Mesodermal cell (in vitro differentiated cells): ENCODE measurements at regions not wholly inside any gene's neighbourhood (a gene's known extent, or its start where the extent isn't known, plus 50 kb on each side); places are given as distances from the start of the nearest gene placed in this dataset.

Experiments
- H3K27ac ChIP-seq: 2 replicates; pipeline ENCODE4 v1.7.0; 2013; ENCODE audit warnings: mild to moderate bottlenecking, low read depth, low read length, moderate library complexity; ENCODE audit not compliant: severe bottlenecking
- H3K36me3 ChIP-seq: 2 replicates; pipeline ENCODE4 v1.7.1; 2013; ENCODE audit warnings: mild to moderate bottlenecking, low read length, moderate library complexity; ENCODE audit not compliant: control insufficient read depth, insufficient read depth
- H3K4me1 ChIP-seq: one replicate; pipeline ENCODE4 v1.7.1; 2013; ENCODE audit warnings: mild to moderate bottlenecking, low read length; ENCODE audit not compliant: insufficient read depth, control insufficient read depth, poor library complexity, severe bottlenecking
- H3K4me3 ChIP-seq: 2 replicates; pipeline ENCODE4 v1.7.0; 2013; ENCODE audit warnings: low read length, control low read depth, mild to moderate bottlenecking; ENCODE audit not compliant: insufficient read depth, poor library complexity, severe bottlenecking; ENCODE audit errors: extremely low read depth
- H3K9me3 ChIP-seq: 2 replicates; pipeline ENCODE4 v1.7.1; 2013; ENCODE audit warnings: mild to moderate bottlenecking, low read length, moderate library complexity; ENCODE audit not compliant: control insufficient read depth
- WGBS, 2 experiments: methylation state at CpG; one replicate each; pipeline ENCODE4 v1.1.5; 2013; ENCODE audit warnings: missing lambda C conversion rate in 2 of 2; ENCODE audit not compliant: insufficient coverage in 2 of 2; 5-methylcytosine and 5-hydroxymethylcytosine counted together

- Histone ChIP-seq H3K27ac (no peak overlapping the region), H3K36me3 (no peaks in the 10 kb centered on the region), H3K4me1 (peaks cover 4% of the 10 kb centered on the region), H3K9me3 (no peaks in the 10 kb centered on the region), H3K4me3 (no peak overlapping the region)
- WGBS, 2 experiments = 94 to 100% methylated on average over 6 of the region's 8 CpGs
Measured at GRCh38 chr14:50008974-50009373, 107.4 kb downstream of the VCPKMT start.

- H3K27ac ChIP-seq = no peak overlapping the region
- no peaks in the 10 kb centered on the region for H3K36me3 ChIP-seq
- H3K9me3 ChIP-seq = no peaks in the 10 kb centered on the region
- no peak overlapping the region for H3K4me3 ChIP-seq
- 93 to 100% methylated on average over 3 to 5 of the region's 7 CpGs for WGBS, 2 experiments
- peaks cover 4% of the 10 kb centered on the region for H3K4me1 ChIP-seq
Measured at GRCh38 chr14:50010752-50011151, 105.6 kb downstream of the VCPKMT start.

GRCh38 chr14:50011242-50011641, 105.1 kb downstream of the VCPKMT start:
- peaks cover 4% of the 10 kb centered on the region for H3K4me1 ChIP-seq
- WGBS, 2 experiments = 80 to 97% methylated on average over 3 to 6 of the region's 6 CpGs
- H3K36me3 ChIP-seq = no peaks in the 10 kb centered on the region
- H3K27ac ChIP-seq = no peak overlapping the region
- no peaks in the 10 kb centered on the region for H3K9me3 ChIP-seq
- no peak overlapping the region for H3K4me3 ChIP-seq

GRCh38 chr14:50012644-50013043, 103.7 kb downstream of the VCPKMT start:
- Histone ChIP-seq H3K4me1 (peaks cover 4% of the 10 kb centered on the region), H3K4me3 (no peak overlapping the region), H3K27ac (no peak overlapping the region), H3K9me3 (no peaks in the 10 kb centered on the region), H3K36me3 (no peaks in the 10 kb centered on the region)

- Histone ChIP-seq H3K9me3 (no peaks in the 10 kb centered on the region), H3K36me3 (no peaks in the 10 kb centered on the region), H3K27ac (no peak overlapping the region), H3K4me3 (no peak overlapping the region), H3K4me1 (peaks cover 4% of the 10 kb centered on the region)
- WGBS, 2 experiments = 92 to 93% methylated on average over 6 to 7 of the region's 7 CpGs
Measured at GRCh38 chr14:50013198-50013918, 103.0 kb downstream of the VCPKMT start.

GRCh38 chr14:50013934-50014333, 102.4 kb downstream of the VCPKMT start:
- H3K9me3 ChIP-seq = no peaks in the 10 kb centered on the region
- H3K4me3 ChIP-seq = no peak overlapping the region
- H3K36me3 ChIP-seq = no peaks in the 10 kb centered on the region
- no peak overlapping the region for H3K27ac ChIP-seq
- peaks cover 4% of the 10 kb centered on the region for H3K4me1 ChIP-seq
- WGBS, 2 experiments = 100% methylated on average over 2 of the region's 2 CpGs; no CpG with 5 or more reads in 1 of the 2 experiments

GRCh38 chr14:50014809-50015430, 101.5 kb downstream of the VCPKMT start:
- Histone ChIP-seq H3K4me1 (peaks cover 4% of the 10 kb centered on the region), H3K27ac (no peak overlapping the region), H3K36me3 (no peaks in the 10 kb centered on the region), H3K4me3 (no peak overlapping the region), H3K9me3 (peaks cover 4% of the 10 kb centered on the region)
- WGBS, 2 experiments = 85 to 96% methylated on average over 2 of the region's 2 CpGs

- no peak overlapping the region for H3K27ac ChIP-seq
- peaks cover 3% of the 10 kb centered on the region for H3K4me1 ChIP-seq
- no peaks in the 10 kb centered on the region for H3K36me3 ChIP-seq
- H3K9me3 ChIP-seq = peaks cover 12% of the 10 kb centered on the region
- WGBS, 2 experiments = 83 to 88% methylated on average over 1 to 2 of the region's 3 CpGs
- H3K4me3 ChIP-seq = no peak overlapping the region
Measured at GRCh38 chr14:50015716-50016115, 100.7 kb downstream of the VCPKMT start.

- no peak overlapping the region for H3K4me3 ChIP-seq
- H3K27ac ChIP-seq = no peak overlapping the region
- no peaks in the 10 kb centered on the region for H3K36me3 ChIP-seq
- 89 to 90% methylated on average over 7 to 9 of the region's 10 CpGs for WGBS, 2 experiments
- no peaks in the 10 kb centered on the region for H3K4me1 ChIP-seq
- H3K9me3 ChIP-seq = peaks cover 18% of the 10 kb centered on the region
Measured at GRCh38 chr14:50018201-50018932, 98.0 kb downstream of the VCPKMT start.

GRCh38 chr14:50018933-50019210, 97.5 kb downstream of the VCPKMT start:
- H3K4me1 ChIP-seq = no peaks in the 10 kb centered on the region
- no peak overlapping the region for H3K27ac ChIP-seq
- H3K36me3 ChIP-seq = no peaks in the 10 kb centered on the region
- 80 to 88% methylated on average over 1 of the region's 2 CpGs for WGBS, 2 experiments
- H3K9me3 ChIP-seq = peaks cover 18% of the 10 kb centered on the region
- no peak overlapping the region for H3K4me3 ChIP-seq

GRCh38 chr14:50020184-50020583, 96.2 kb downstream of the VCPKMT start:
- no peaks in the 10 kb centered on the region for H3K4me1 ChIP-seq
- H3K36me3 ChIP-seq = no peaks in the 10 kb centered on the region
- H3K4me3 ChIP-seq = no peak overlapping the region
- H3K9me3 ChIP-seq = peaks cover 18% of the 10 kb centered on the region
- H3K27ac ChIP-seq = no peak overlapping the region
